Kidney tubule cell (primary cell): ENCODE measurements at regions not wholly inside any gene's neighbourhood (a gene's known extent, or its start where the extent isn't known, plus 50 kb on each side); places are given as distances from the start of the nearest gene placed in this dataset.
"Not testable (repeated sequence)": the region's sequence is repeated elsewhere in the genome, so short reads cannot be mapped to it uniquely, and the experiment has no call there.

Experiments used
- DNase-seq: peaks from one replicate; pipeline ENCODE4 v3.0.0-alpha.2; 2018; ENCODE audit warnings: low spot score

GRCh38 chr14:89743828-89744227, 210.7 kb downstream of the EFCAB11 start:
- DNase-seq: no peak

- no peak for DNase-seq
Observed at GRCh38 chr14:89740241-89740640, 214.3 kb downstream of the EFCAB11 start.

GRCh38 chr14:89736881-89737280, 217.6 kb downstream of the EFCAB11 start:
- no peak for DNase-seq

GRCh38 chr14:89731396-89731933, 223.1 kb downstream of the EFCAB11 start:
- DNase-seq: no peak

GRCh38 chr14:89730687-89731086, 223.8 kb downstream of the EFCAB11 start:
- DNase-seq: no peak

GRCh38 chr14:89728964-89729363, 225.6 kb downstream of the EFCAB11 start:
- DNase-seq: peak; percentile 43

- DNase-seq: not testable (repeated sequence)
Observed at GRCh38 chr14:89726226-89726625, 228.3 kb downstream of the EFCAB11 start.

- DNase-seq: no peak
Observed at GRCh38 chr14:89724628-89724960, 229.9 kb downstream of the EFCAB11 start.

GRCh38 chr14:89723930-89724627, 230.5 kb downstream of the EFCAB11 start:
- no peak for DNase-seq

- DNase-seq: no peak
Observed at GRCh38 chr14:89721956-89722355, 232.6 kb downstream of the EFCAB11 start.

- no peak for DNase-seq
Observed at GRCh38 chr14:89720741-89721729, 233.5 kb downstream of the EFCAB11 start.

- DNase-seq: no peak
Observed at GRCh38 chr14:89720076-89720687, 234.3 kb downstream of the EFCAB11 start.

- DNase-seq: no peak
Observed at GRCh38 chr14:89719366-89720075, 235.0 kb downstream of the EFCAB11 start.

GRCh38 chr14:89708982-89709625, 245.4 kb downstream of the EFCAB11 start:
- DNase-seq: no peak

GRCh38 chr14:89707086-89707485, 247.4 kb downstream of the EFCAB11 start:
- DNase-seq: no peak

GRCh38 chr14:89702876-89703200, 251.7 kb downstream of the EFCAB11 start:
- no peak for DNase-seq

- peak; percentile 12 for DNase-seq
Observed at GRCh38 chr14:89702073-89702875, 252.3 kb downstream of the EFCAB11 start.

GRCh38 chr14:89701211-89702043, 253.1 kb downstream of the EFCAB11 start:
- peak; percentile 76 for DNase-seq

- no peak for DNase-seq
Observed at GRCh38 chr14:89700801-89701200, 253.7 kb downstream of the EFCAB11 start.

GRCh38 chr14:89699071-89699470, 255.5 kb downstream of the EFCAB11 start:
- no peak for DNase-seq
